SK-N-SH treated with all-trans-retinoic acid at 6 μM for 48 hours (cell line): ENCODE measurements at regions not wholly inside any gene's neighbourhood (a gene's known extent, or its start where the extent isn't known, plus 50 kb on each side); places are given as distances from the start of the nearest gene placed in this dataset.
"Not testable (repeated sequence)": the region's sequence is repeated elsewhere in the genome, so short reads cannot be mapped to it uniquely, and the experiment has no call there.

Experiments
- ATAC-seq: fragments of 200-7000 bp; cut with Tn5 transposase; 3 replicates; pipeline ENCODE4 v1.9.1; 2020; ENCODE audit warnings: mild to moderate bottlenecking, moderate library complexity
- ARNTL ChIP-seq: fragments of 450-650 bp; formaldehyde crosslinking; IDR thresholded peaks from 2 replicates; pipeline ENCODE4 v1.5.0; 2020; ENCODE audit warnings: low read depth, mild to moderate bottlenecking, moderate library complexity, borderline replicate concordance
- BACH2 ChIP-seq: fragments of 250-450 bp; sonication (Bioruptor Pico); IDR thresholded peaks from 2 replicates; pipeline ENCODE4 v1.9.0; 2021; ENCODE audit warnings: mild to moderate bottlenecking, borderline replicate concordance
- CSRNP3 ChIP-seq: fragments of 250-450 bp; sonication (Bioruptor Pico); IDR thresholded peaks from 2 replicates; pipeline ENCODE4 v1.5.1; 2021; ENCODE audit warnings: mild to moderate bottlenecking, moderate library complexity
- ESRRG ChIP-seq: fragments of 250-450 bp; sonication (Bioruptor Pico); IDR thresholded peaks from 2 replicates; pipeline ENCODE4 v1.6.1; 2021; ENCODE audit warnings: mild to moderate bottlenecking
- GLIS3 ChIP-seq: fragments of 250-450 bp; sonication (Bioruptor Pico); IDR thresholded peaks from 2 replicates; pipeline ENCODE4 v1.5.0; 2020; ENCODE audit warnings: mild to moderate bottlenecking, moderate library complexity
- OSR1 ChIP-seq: fragments of 250-450 bp; sonication (Bioruptor Pico); IDR thresholded peaks from 2 replicates; pipeline ENCODE4 v1.8.0; 2022; ENCODE audit warnings: moderate library complexity, mild to moderate bottlenecking, inconsistent platforms
- PATZ1 ChIP-seq: fragments of 250-450 bp; sonication (Bioruptor Pico); IDR thresholded peaks from 2 replicates; pipeline ENCODE4 v1.8.0; 2020; ENCODE audit warnings: mild to moderate bottlenecking, moderate library complexity, borderline replicate concordance
- PPARA ChIP-seq: fragments of 250-450 bp; sonication (Bioruptor Pico); IDR thresholded peaks from 2 replicates; pipeline ENCODE4 v1.5.0; 2020; ENCODE audit warnings: mild to moderate bottlenecking, borderline replicate concordance
- RARB ChIP-seq: fragments of 250-450 bp; sonication (Bioruptor Pico); IDR thresholded peaks from 2 replicates; pipeline ENCODE4 v1.8.0; 2021; ENCODE audit warnings: mild to moderate bottlenecking, moderate library complexity
- TCF4 ChIP-seq: fragments of 250-450 bp; sonication (Bioruptor Pico); IDR thresholded peaks from 2 replicates; pipeline ENCODE4 v1.8.0; 2021; ENCODE audit warnings: mild to moderate bottlenecking, moderate library complexity, borderline replicate concordance
- TOX ChIP-seq: fragments of 250-450 bp; sonication (Bioruptor Pico); IDR thresholded peaks from 2 replicates; pipeline ENCODE4 v1.8.0; 2021; ENCODE audit warnings: mild to moderate bottlenecking, moderate library complexity, borderline replicate concordance
- TSHZ2 ChIP-seq: fragments of 250-450 bp; sonication (Bioruptor Pico); IDR thresholded peaks from 2 replicates; pipeline ENCODE4 v1.5.0; 2020; ENCODE audit warnings: mild to moderate bottlenecking, moderate library complexity
- ZC3H10 ChIP-seq: fragments of 250-450 bp; sonication (Bioruptor Pico); IDR thresholded peaks from 2 replicates; pipeline ENCODE4 v1.5.1; 2021; ENCODE audit warnings: mild to moderate bottlenecking, moderate library complexity
- ZFP3 ChIP-seq: fragments of 250-450 bp; sonication (Bioruptor Pico); IDR thresholded peaks from 2 replicates; pipeline ENCODE4 v1.5.0; 2020; ENCODE audit warnings: mild to moderate bottlenecking, moderate library complexity
- ZFP30 ChIP-seq: fragments of 450-650 bp; formaldehyde crosslinking; IDR thresholded peaks from 2 replicates; pipeline ENCODE4 v1.5.0; 2022; ENCODE audit warnings: mild to moderate bottlenecking, moderate library complexity
- ZNF565 ChIP-seq: fragments of 450-650 bp; formaldehyde crosslinking; conservative IDR thresholded peaks from 2 replicates; pipeline ENCODE4 v1.5.0; 2020; ENCODE audit warnings: low read depth, mild to moderate bottlenecking, moderate library complexity
- ZNF8 ChIP-seq: fragments of 450-650 bp; formaldehyde crosslinking; IDR thresholded peaks from 2 replicates; pipeline ENCODE4 v1.5.0; 2020; ENCODE audit warnings: mild to moderate bottlenecking, moderate library complexity
- TF ChIP-seq, protein P1 (sequence below): fragments of 250-450 bp; sonication (Bioruptor Pico); IDR thresholded peaks from 2 replicates; pipeline ENCODE4 v1.5.1; 2020; ENCODE audit warnings: low read depth, mild to moderate bottlenecking, moderate library complexity

DNA sequence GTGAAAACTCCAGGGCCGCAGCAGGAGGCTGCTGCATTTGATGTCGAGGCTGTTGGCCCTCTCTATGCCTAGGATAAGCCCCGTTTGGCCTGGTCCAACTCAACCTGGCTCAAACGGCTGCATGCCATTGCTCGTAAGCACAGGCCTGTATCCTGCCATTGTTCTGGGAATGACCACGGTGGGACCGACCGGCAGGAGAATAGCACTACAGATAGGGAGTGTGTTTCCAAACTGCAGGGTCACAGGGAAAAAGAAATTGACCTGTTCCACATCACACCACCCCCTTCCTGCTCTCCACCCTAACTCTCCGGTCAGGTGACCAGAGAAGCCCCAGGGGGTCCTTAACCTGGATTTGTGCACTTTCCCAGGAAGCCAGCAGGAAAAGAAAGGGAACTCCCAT is 278.7 kb upstream of the KLF4 start:
- TF ChIP-seq GLIS3 (CRISPR knock-in tag) (no peak), PATZ1 (no peak), BACH2 (CRISPR knock-in tag) (no peak), ZNF8 (CRISPR knock-in tag) (no peak), ZFP30 (no peak)

DNA sequence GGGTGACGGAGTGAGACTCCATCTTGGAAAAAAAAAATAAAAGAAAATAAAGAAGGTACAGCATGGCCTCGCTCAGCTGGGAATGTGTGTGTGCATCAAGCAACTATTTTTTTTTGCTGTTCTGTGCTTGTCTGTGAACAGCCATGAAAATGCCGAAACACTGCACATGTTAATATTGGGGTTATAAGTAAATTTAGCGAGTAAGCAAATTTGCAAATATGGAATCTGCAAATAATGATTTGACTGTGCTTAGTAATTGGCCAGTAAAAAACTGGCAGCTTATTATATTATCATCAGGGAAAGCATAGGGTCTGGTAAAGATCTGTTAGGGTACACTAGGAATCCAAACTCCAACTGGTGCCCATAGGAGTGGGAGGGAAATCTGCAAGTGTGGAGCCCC is 278.1 kb upstream of the KLF4 start:
- TF ChIP-seq ARNTL (CRISPR knock-in tag), result no peak
- TF ChIP-seq OSR1, result no peak
- no peak for TF ChIP-seq CSRNP3 (CRISPR knock-in tag)
- TF ChIP-seq, protein P1, sequence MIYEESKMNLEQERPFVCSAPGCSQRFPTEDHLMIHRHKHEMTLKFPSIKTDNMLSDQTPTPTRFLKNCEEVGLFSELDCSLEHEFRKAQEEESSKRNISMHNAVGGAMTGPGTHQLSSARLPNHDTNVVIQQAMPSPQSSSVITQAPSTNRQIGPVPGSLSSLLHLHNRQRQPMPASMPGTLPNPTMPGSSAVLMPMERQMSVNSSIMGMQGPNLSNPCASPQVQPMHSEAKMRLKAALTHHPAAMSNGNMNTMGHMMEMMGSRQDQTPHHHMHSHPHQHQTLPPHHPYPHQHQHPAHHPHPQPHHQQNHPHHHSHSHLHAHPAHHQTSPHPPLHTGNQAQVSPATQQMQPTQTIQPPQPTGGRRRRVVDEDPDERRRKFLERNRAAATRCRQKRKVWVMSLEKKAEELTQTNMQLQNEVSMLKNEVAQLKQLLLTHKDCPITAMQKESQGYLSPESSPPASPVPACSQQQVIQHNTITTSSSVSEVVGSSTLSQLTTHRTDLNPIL (CRISPR knock-in tag), result no peak
- no peak for TF ChIP-seq PPARA (CRISPR knock-in tag)
- TF ChIP-seq TCF4, result no peak
- no peak for TF ChIP-seq RARB
- no peak for TF ChIP-seq ZNF8 (CRISPR knock-in tag)
- no peak for TF ChIP-seq ZNF565 (CRISPR knock-in tag)
- TF ChIP-seq ESRRG (CRISPR knock-in tag), result no peak
- TF ChIP-seq TOX (CRISPR knock-in tag), result no peak
- ATAC-seq, result no peak

More for the DNA sequence above, 278.7 kb upstream of the KLF4 start:
- ATAC-seq, result no peak

GRCh38 chr9:107763469-107763868 is 273.9 kb upstream of the KLF4 start:
- not testable (repeated sequence) for ATAC-seq

GRCh38 chr9:107761307-107761706 is 271.7 kb upstream of the KLF4 start:
- TF ChIP-seq ARNTL (CRISPR knock-in tag) (no peak), ZNF565 (CRISPR knock-in tag) (no peak), PATZ1 (no peak), ZC3H10 (CRISPR knock-in tag) (no peak), CSRNP3 (CRISPR knock-in tag) (no peak), ZFP3 (no peak), TSHZ2 (CRISPR knock-in tag) (no peak), ZFP30 (no peak), ESRRG (CRISPR knock-in tag) (no peak), PPARA (CRISPR knock-in tag) (no peak)
- no peak for ATAC-seq
